HCT116 (cell line): ENCODE measurements at regions not wholly inside any gene's neighbourhood (a gene's known extent, or its start where the extent isn't known, plus 50 kb on each side); places are given as distances from the start of the nearest gene placed in this dataset.

Experiments used
- ATAC-seq: fragments of 200-7000 bp; cut with Tn5 transposase; 2 replicates; pipeline ENCODE4 v1.9.1; 2020; ENCODE audit warnings: mild to moderate bottlenecking, moderate library complexity
- BruUV-seq: library from RNA; stranded (reverse); fragments of 400-500 nt; replicated peaks from 2 replicates; lab custom pipeline; 2021; lab: Mats Ljungman, UMichigan
- CTCF ChIA-PET: fragments of 300-600 bp; sonication (Branson Sonifier 250); formaldehyde crosslinking; loops from one replicate; lab custom pipeline; 2021; ENCODE audit warnings: antibody characterized with exemption; lab: Charles Lee
- POLR2A ChIA-PET: fragments of 300-600, 350-600 bp; sonication (Branson Sonifier 250); formaldehyde crosslinking; loops from one replicate; lab custom pipeline; 2021; ENCODE audit warnings: antibody characterized with exemption; lab: Charles Lee
- RAD21 ChIA-PET, 2 experiments: fragments of 300-600 bp; sonication (Branson Sonifier 250); formaldehyde crosslinking; loops; one replicate each; lab custom pipeline; 2023; ENCODE audit warnings: low total read pairs in 2 of 2; ENCODE audit not compliant: uncharacterized antibody in 2 of 2, unreplicated experiment in 2 of 2, low non-redundant PET in 1 of 2; lab: Charles Lee
- DNase-seq: peaks from one replicate; pipeline ENCODE4 v3.0.0-alpha.2; 2010; ENCODE audit warnings: low read depth, low spot score
- H2AFZ ChIP-seq: fragments of 200-600 bp; shearing (Covaris generic), sonication (generic); 2 replicates; pipeline ENCODE4 v1.6.1; 2017; ENCODE audit warnings: low read depth, mixed run types, mixed read lengths, antibody characterized with exemption, low read length; ENCODE audit not compliant: poor library complexity, severe bottlenecking
- H3K27ac ChIP-seq: 2 replicates; pipeline ENCODE4 v1.5.1; 2012; ENCODE audit warnings: low read depth, low read length
- H3K27me3 ChIP-seq: fragments of 200-600 bp; sonication (generic); 2 replicates; pipeline ENCODE4 v1.6.1; 2016; ENCODE audit warnings: mixed run types, low read length, mixed read lengths; ENCODE audit not compliant: insufficient read depth
- H3K36me3 ChIP-seq, 2 experiments: fragments of 200-500 bp in 1 of 2; fragments of 200-600 bp in 1 of 2; sonication (Bioruptor generic) in 1 of 2; sonication (generic) in 1 of 2; 2 replicates each; pipeline versions ENCODE4 v1.5.1 to v1.6.1; 2014 to 2016; ENCODE audit warnings: low read length in 2 of 2, inconsistent platforms in 1 of 2, mixed read lengths in 1 of 2, mixed run types in 1 of 2; ENCODE audit not compliant: insufficient read depth in 2 of 2, control insufficient read depth in 1 of 2
- H3K4me1 ChIP-seq, 2 experiments: fragments of 200-600 bp in 1 of 2; sonication (generic) in 1 of 2; 2 replicates each; pipeline versions ENCODE4 v1.5.1 to v1.6.1; 2012 to 2017; ENCODE audit warnings: low read length in 2 of 2, inconsistent platforms in 1 of 2, mild to moderate bottlenecking in 1 of 2, mixed read lengths in 1 of 2, mixed run types in 1 of 2, moderate library complexity in 1 of 2; ENCODE audit not compliant: insufficient read depth in 2 of 2, control insufficient read depth in 1 of 2
- H3K4me2 ChIP-seq: fragments of 200-600 bp; sonication (generic); 2 replicates; pipeline ENCODE4 v1.6.1; 2017; ENCODE audit warnings: mixed run types, low read length, mixed read lengths
- H3K4me3 ChIP-seq, 2 experiments: fragments of 200-600 bp in 1 of 2; sonication (generic) in 1 of 2; replicated peaks in 1 of 2; 2 replicates each; pipeline ENCODE4 v1.5.1; 2011 to 2016; ENCODE audit warnings: low read length in 2 of 2, control low read depth in 1 of 2, low read depth in 1 of 2, mild to moderate bottlenecking in 1 of 2, mixed read lengths in 1 of 2, mixed run types in 1 of 2
- H3K79me2 ChIP-seq: fragments of 200-600 bp; sonication (generic); 2 replicates; pipeline ENCODE4 v1.6.1; 2017; ENCODE audit warnings: mild to moderate bottlenecking, mixed run types, low read length, moderate library complexity, mixed read lengths; ENCODE audit not compliant: insufficient read depth
- H3K9ac ChIP-seq: fragments of 200-600 bp; sonication (generic); 2 replicates; pipeline ENCODE4 v1.6.1; 2016; ENCODE audit warnings: low read length, mixed read lengths
- H3K9me2 ChIP-seq: fragments of 200-600 bp; sonication (generic), shearing (Covaris generic); 2 replicates; pipeline ENCODE4 v1.6.1; 2017; ENCODE audit warnings: mixed run types, mild to moderate bottlenecking, moderate library complexity; ENCODE audit not compliant: insufficient read depth
- H3K9me3 ChIP-seq, 2 experiments: fragments of 200-500 bp in 1 of 2; fragments of 200-600 bp in 1 of 2; sonication (Bioruptor generic) in 1 of 2; sonication (generic) in 1 of 2; 2 replicates each; pipeline ENCODE4 v1.6.1; 2014 to 2017; ENCODE audit warnings: low read length in 2 of 2, mixed read lengths in 2 of 2, inconsistent platforms in 1 of 2, low read depth in 1 of 2, mild to moderate bottlenecking in 1 of 2, mixed run types in 1 of 2, moderate library complexity in 1 of 2; ENCODE audit not compliant: control insufficient read depth in 1 of 2, insufficient read depth in 1 of 2
- H4K20me1 ChIP-seq: fragments of 200-600 bp; sonication (generic), shearing (Covaris generic); 2 replicates; pipeline ENCODE4 v1.6.1; 2017; ENCODE audit warnings: mixed run types, mild to moderate bottlenecking, moderate library complexity; ENCODE audit not compliant: insufficient read depth
- CBX3 ChIP-seq: IDR thresholded peaks from 2 replicates; pipeline ENCODE4 v1.6.1; 2012; ENCODE audit warnings: low read depth
- CEBPB ChIP-seq: IDR thresholded peaks from 2 replicates; pipeline ENCODE4 v1.6.1; 2012; ENCODE audit warnings: low read depth
- EGR1 ChIP-seq: IDR thresholded peaks from 2 replicates; pipeline ENCODE4 v1.6.1; 2012; ENCODE audit warnings: low read depth
- ELF1 ChIP-seq: IDR thresholded peaks from 2 replicates; pipeline ENCODE4 v1.6.1; 2012; ENCODE audit warnings: low read depth, borderline replicate concordance
- EZH2 ChIP-seq: fragments of 200-600 bp; sonication (generic); IDR thresholded peaks from 2 replicates; pipeline ENCODE4 v1.6.1; 2017; ENCODE audit warnings: antibody characterized with exemption, mixed run types
- POLR2A ChIP-seq: IDR thresholded peaks from 2 replicates; pipeline ENCODE4 v1.7.0; 2011; ENCODE audit warnings: borderline replicate concordance; ENCODE audit not compliant: insufficient read depth, insufficient read length; ENCODE audit errors: extremely low read depth
- POLR2AphosphoS5 ChIP-seq: IDR thresholded peaks from 2 replicates; pipeline ENCODE4 v1.6.1; 2011; ENCODE audit warnings: mild to moderate bottlenecking, low read depth, low read length, moderate library complexity
- SP1 ChIP-seq: IDR thresholded peaks from 2 replicates; pipeline ENCODE4 v1.6.1; 2012; ENCODE audit warnings: low read depth
- YY1 ChIP-seq: IDR thresholded peaks from 2 replicates; pipeline ENCODE4 v1.6.1; 2011; ENCODE audit warnings: low read length, low read depth, moderate library complexity, mild to moderate bottlenecking; ENCODE audit not compliant: insufficient replicate concordance; ENCODE audit errors: extremely low read depth
- ZFX ChIP-seq: fragments of 450-650 bp; IDR thresholded peaks from 2 replicates; pipeline ENCODE4 v1.6.1; 2017
- intact Hi-C: fragments of 100-400 bp; cut with micrococcal nuclease; formaldehyde crosslinking; loops from 2 replicates; pipeline ENCODE4 v1.10.0; 2022
- TF ChIP-seq, protein P1 (sequence below): IDR thresholded peaks from 2 replicates; pipeline ENCODE4 v1.6.1; 2011; ENCODE audit warnings: mild to moderate bottlenecking, low read length, moderate library complexity; ENCODE audit not compliant: insufficient replicate concordance; ENCODE audit errors: extremely low read depth
- TF ChIP-seq, protein P2 (sequence below): IDR thresholded peaks from 2 replicates; pipeline ENCODE4 v1.6.1; 2012

- no peaks in the 10 kb centered on the region for H3K36me3 ChIP-seq
- no peak overlapping the region for H3K4me2 ChIP-seq
- no peaks in the 10 kb centered on the region for H3K9me2 ChIP-seq
- ChIA-PET POLR2A (no interaction called here), CTCF (no interaction called here), RAD21 (no interaction called here)
- no peak overlapping the region for H3K27ac ChIP-seq
- DNase-seq (no peak), ATAC-seq (no peak)
- no peaks in the 10 kb centered on the region for H3K4me1 ChIP-seq
- BruUV-seq = no TSS peak
- H4K20me1 ChIP-seq = no peaks in the 10 kb centered on the region
- intact Hi-C loops = no loop called here
- H3K79me2 ChIP-seq = no peaks in the 10 kb centered on the region
- H2AFZ ChIP-seq = no peak overlapping the region
- no peaks in the 10 kb centered on the region for H3K9me3 ChIP-seq
- no peak overlapping the region for H3K9ac ChIP-seq
- TF ChIP-seq YY1 = no peak
- TF ChIP-seq SP1 = no peak
- TF ChIP-seq, protein P1, sequence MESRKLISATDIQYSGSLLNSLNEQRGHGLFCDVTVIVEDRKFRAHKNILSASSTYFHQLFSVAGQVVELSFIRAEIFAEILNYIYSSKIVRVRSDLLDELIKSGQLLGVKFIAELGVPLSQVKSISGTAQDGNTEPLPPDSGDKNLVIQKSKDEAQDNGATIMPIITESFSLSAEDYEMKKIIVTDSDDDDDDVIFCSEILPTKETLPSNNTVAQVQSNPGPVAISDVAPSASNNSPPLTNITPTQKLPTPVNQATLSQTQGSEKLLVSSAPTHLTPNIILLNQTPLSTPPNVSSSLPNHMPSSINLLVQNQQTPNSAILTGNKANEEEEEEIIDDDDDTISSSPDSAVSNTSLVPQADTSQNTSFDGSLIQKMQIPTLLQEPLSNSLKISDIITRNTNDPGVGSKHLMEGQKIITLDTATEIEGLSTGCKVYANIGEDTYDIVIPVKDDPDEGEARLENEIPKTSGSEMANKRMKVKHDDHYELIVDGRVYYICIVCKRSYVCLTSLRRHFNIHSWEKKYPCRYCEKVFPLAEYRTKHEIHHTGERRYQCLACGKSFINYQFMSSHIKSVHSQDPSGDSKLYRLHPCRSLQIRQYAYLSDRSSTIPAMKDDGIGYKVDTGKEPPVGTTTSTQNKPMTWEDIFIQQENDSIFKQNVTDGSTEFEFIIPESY = no peak
- no peak for TF ChIP-seq POLR2A
- no peak for TF ChIP-seq POLR2AphosphoS5
- TF ChIP-seq CBX3 = no peak
- H3K27me3 ChIP-seq = no peaks in the 10 kb centered on the region
- H3K4me3 ChIP-seq = no peak overlapping the region
These were observed 557.7 kb upstream of the MEF2C start for GRCh38 chr5:89440670-89441069.

GRCh38 chr5:89437450-89438435 lies 554.8 kb upstream of the MEF2C start:
- Histone ChIP-seq H2AFZ (no peak overlapping the region), H3K9me2 (no peaks in the 10 kb centered on the region), H3K36me3 (no peaks in the 10 kb centered on the region), H3K4me3 (no peak overlapping the region), H3K4me2 (no peak overlapping the region), H3K9ac (no peak overlapping the region), H3K79me2 (no peaks in the 10 kb centered on the region), H3K27me3 (no peaks in the 10 kb centered on the region), H4K20me1 (no peaks in the 10 kb centered on the region), H3K27ac (no peak overlapping the region), H3K9me3 (no peaks in the 10 kb centered on the region), H3K4me1 (no peaks in the 10 kb centered on the region)
- TF ChIP-seq YY1 (no peak), CEBPB (no peak), ZFX (no peak), ELF1 (no peak), CBX3 (no peak), EZH2 (no peak), EGR1 (no peak)
- TF ChIP-seq, protein P1 = no peak
- TF ChIP-seq, protein P2, sequence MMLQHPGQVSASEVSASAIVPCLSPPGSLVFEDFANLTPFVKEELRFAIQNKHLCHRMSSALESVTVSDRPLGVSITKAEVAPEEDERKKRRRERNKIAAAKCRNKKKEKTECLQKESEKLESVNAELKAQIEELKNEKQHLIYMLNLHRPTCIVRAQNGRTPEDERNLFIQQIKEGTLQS = no peak
- DNase-seq (no peak), ATAC-seq (no peak)
- CTCF ChIA-PET = no interaction called here
- intact Hi-C loops = no loop called here
- no TSS peak for BruUV-seq
- RAD21 ChIA-PET = no interaction called here
- POLR2A ChIA-PET = no interaction called here
